ENCODE measurements at regions not wholly inside any gene's neighbourhood (a gene's known extent, or its start where the extent isn't known, plus 50 kb on each side); places are given as distances from the start of the nearest gene placed in this dataset.

- H3K9me3 ChIP-seq (ENCODE audit: control insufficient read depth, low read depth, low read length): no peaks in the 10 kb centered on the region
- no peaks in the 10 kb centered on the region for H3K79me1 ChIP-seq (ENCODE audit: insufficient read depth, low read depth, low read length, poor library complexity, severe bottlenecking)
- Mint-ChIP-seq H3K27ac (no peak overlapping the region), H3K9me3 (no peaks in the 10 kb centered on the region), H3K36me3 (ENCODE audit: insufficient read depth in 1 of 3, low read depth in 3 of 3) (no peaks in the 10 kb centered on the region), H3K27me3 (ENCODE audit: low read depth) (no peaks in the 10 kb centered on the region), H3K4me3 (no peak overlapping the region), H3K4me1 (peaks cover 10% of the 10 kb centered on the region in 2 experiments)
- H3K27me3 ChIP-seq (ENCODE audit: insufficient read depth, low read length): no peaks in the 10 kb centered on the region
- no peaks in the 10 kb centered on the region for H3K79me2 ChIP-seq (ENCODE audit: insufficient read depth, low read length)
- no peaks in the 10 kb centered on the region for H3K4me1 ChIP-seq (ENCODE audit: insufficient read depth, low read length)
- H3K27ac ChIP-seq (ENCODE audit: insufficient read length, low read depth, low read length): no peak overlapping the region
- H2BK12ac ChIP-seq (ENCODE audit: insufficient read length, low read depth, low read length): no peak overlapping the region
- no peak overlapping the region for H3K4me2 ChIP-seq (ENCODE audit: insufficient read depth, insufficient read length, low read length)
- no peak overlapping the region for H2BK15ac ChIP-seq (ENCODE audit: low read depth, low read length)
- WGBS (ENCODE audit: extremely low coverage, insufficient read length, low lambda C conversion rate): no CpG with 5 or more reads among the region's 3 CpGs
- H3K18ac ChIP-seq (ENCODE audit: insufficient read length, low read depth, low read length): no peak overlapping the region
- H3K14ac ChIP-seq (ENCODE audit: insufficient read depth, low read length): no peak overlapping the region
- H2BK120ac ChIP-seq (ENCODE audit: low read depth, low read length, poor library complexity, severe bottlenecking): no peak overlapping the region
- H4K20me1 ChIP-seq (ENCODE audit: control insufficient read depth, insufficient read depth, insufficient read length): no peaks in the 10 kb centered on the region
- H2BK20ac ChIP-seq (ENCODE audit: low read depth, low read length, poor library complexity, severe bottlenecking): no peak overlapping the region
- no peak overlapping the region for H4K8ac ChIP-seq (replicated peaks; ENCODE audit: insufficient read length, low read depth, low read length)
- no peak overlapping the region for H2AK5ac ChIP-seq (ENCODE audit: insufficient read length, low read length)
- H3K23ac ChIP-seq (ENCODE audit: insufficient read length, low read depth, low read length): no peak overlapping the region
- TF ChIP-seq CTCF (conservative IDR thresholded peaks at IDR 0.05): no peak
- H4K91ac ChIP-seq (ENCODE audit: insufficient read length, low read depth, low read length): no peak overlapping the region
- no peak overlapping the region for H3K56ac ChIP-seq (ENCODE audit: insufficient read length, low read depth, low read length)
- H3K9ac ChIP-seq (ENCODE audit: extremely low read depth, insufficient read length, low read length): no peak overlapping the region
- H3T11ph ChIP-seq (ENCODE audit: low read length): no peak overlapping the region
- H3K4ac ChIP-seq (ENCODE audit: low read depth, low read length): no peak overlapping the region
- DNase-seq: no peak
- no peak overlapping the region for H2BK5ac ChIP-seq (ENCODE audit: insufficient read length, low read length)
- H2AFZ ChIP-seq (ENCODE audit: low read length): no peak overlapping the region
- H3K23me2 ChIP-seq (ENCODE audit: insufficient read length, low read depth, low read length, poor library complexity, severe bottlenecking): no peaks in the 10 kb centered on the region
- H4K5ac ChIP-seq (ENCODE audit: insufficient read length, low read depth, low read length): no peak overlapping the region
Measured at GRCh38 chr17:12492450-12492849, 173.2 kb upstream of the MYOCD start.

Measured in H9 (cell line).